A673 (cell line): ENCODE measurements at regions not wholly inside any gene's neighbourhood (a gene's known extent, or its start where the extent isn't known, plus 50 kb on each side); places are given as distances from the start of the nearest gene placed in this dataset.
"Not testable (repeated sequence)": the region's sequence is repeated elsewhere in the genome, so short reads cannot be mapped to it uniquely, and the experiment has no call there.

Experiments used
- BruUV-seq: library from RNA; stranded (reverse); fragments of 400-500 nt; replicated peaks from 2 replicates; lab custom pipeline; 2021; lab: Mats Ljungman, UMichigan
- CTCF ChIA-PET: fragments of 300-600 bp; sonication (Branson Sonifier 250); formaldehyde crosslinking; loops from one replicate; lab custom pipeline; 2022; ENCODE audit warnings: antibody characterized with exemption; lab: Charles Lee
- POLR2A ChIA-PET: fragments of 300-600 bp; sonication (Branson Sonifier 250); formaldehyde crosslinking; loops from one replicate; lab custom pipeline; 2022; ENCODE audit warnings: antibody characterized with exemption; ENCODE audit not compliant: low non-redundant PET; lab: Charles Lee
- DNase-seq: peaks from one replicate; pipeline ENCODE4 v3.0.0-alpha.2; 2015; ENCODE audit warnings: low spot score
- H3K27ac ChIP-seq: fragments of 200-600 bp; sonication (generic); 2 replicates; pipeline ENCODE4 v1.5.1; 2016; ENCODE audit warnings: mixed run types, low read depth, mild to moderate bottlenecking, mixed read lengths, antibody characterized with exemption, low read length; ENCODE audit not compliant: poor library complexity, severe bottlenecking
- H3K27me3 ChIP-seq: fragments of 200-600 bp; sonication (generic); replicated peaks from 2 replicates; pipeline ENCODE4 v1.6.1; 2017; ENCODE audit warnings: mixed run types, low read depth, mild to moderate bottlenecking, mixed read lengths, antibody characterized with exemption, low read length; ENCODE audit not compliant: insufficient read depth, poor library complexity
- H3K36me3 ChIP-seq: fragments of 200-600 bp; sonication (generic); 2 replicates; pipeline ENCODE4 v1.6.1; 2016; ENCODE audit warnings: mixed run types, mild to moderate bottlenecking, mixed read lengths, antibody characterized with exemption, low read length; ENCODE audit not compliant: insufficient read depth, poor library complexity, severe bottlenecking
- H3K4me1 ChIP-seq: fragments of 200-600 bp; sonication (generic); 2 replicates; pipeline ENCODE4 v1.6.1; 2017; ENCODE audit warnings: mixed run types, mild to moderate bottlenecking, mixed read lengths, antibody characterized with exemption, low read length; ENCODE audit not compliant: insufficient read depth, poor library complexity, severe bottlenecking
- H3K4me3 ChIP-seq: fragments of 200-600 bp; sonication (generic); 2 replicates; pipeline ENCODE4 v1.5.1; 2016; ENCODE audit warnings: low read depth, mixed run types, mild to moderate bottlenecking, mixed read lengths, low read length; ENCODE audit not compliant: poor library complexity, severe bottlenecking
- H3K9me3 ChIP-seq: fragments of 200-600 bp; sonication (generic); 2 replicates; pipeline ENCODE4 v1.6.1; 2016; ENCODE audit warnings: mixed run types, low read depth, mild to moderate bottlenecking, mixed read lengths, antibody characterized with exemption, low read length; ENCODE audit not compliant: poor library complexity, severe bottlenecking
- CTCF ChIP-seq: fragments of 300-800, 200-600 bp; sonication (generic); conservative IDR thresholded peaks from 2 replicates; pipeline ENCODE4 v1.5.1; 2017; ENCODE audit warnings: low read depth, mild to moderate bottlenecking, antibody characterized with exemption, low read length, moderate library complexity, mixed read lengths
- EZH2 ChIP-seq: fragments of 200-600 bp; sonication (generic); IDR thresholded peaks from 2 replicates; pipeline ENCODE4 v1.6.1; 2017; ENCODE audit warnings: borderline replicate concordance, low read depth, mild to moderate bottlenecking, mixed read lengths, antibody characterized with exemption, low read length; ENCODE audit not compliant: poor library complexity, severe bottlenecking
- intact Hi-C: fragments of 100-400 bp; cut with micrococcal nuclease; formaldehyde crosslinking; loops from one replicate; pipeline ENCODE4 v1.10.0; 2022; ENCODE audit not compliant: unreplicated experiment

GRCh38 chr3:78258798-78259197, 1218.9 kb downstream of the ROBO2 start:
- Histone ChIP-seq H3K9me3 (no peaks in the 10 kb centered on the region), H3K4me3 (no peak overlapping the region), H3K27ac (no peak overlapping the region), H3K36me3 (no peaks in the 10 kb centered on the region), H3K27me3 (no peaks in the 10 kb centered on the region), H3K4me1 (peaks cover 28% of the 10 kb centered on the region)
- POLR2A ChIA-PET: no interaction called here
- TF ChIP-seq EZH2 (no peak), CTCF (no peak)
- DNase-seq: no peak
- BruUV-seq: no TSS peak
- CTCF ChIA-PET: no interaction called here
- intact Hi-C loops: no loop called here

- Histone ChIP-seq H3K27ac (no peak overlapping the region), H3K27me3 (no peaks in the 10 kb centered on the region), H3K4me3 (no peak overlapping the region), H3K9me3 (no peaks in the 10 kb centered on the region), H3K36me3 (no peaks in the 10 kb centered on the region), H3K4me1 (peaks cover 23% of the 10 kb centered on the region)
- no peak for DNase-seq
- BruUV-seq: no TSS peak
- CTCF ChIA-PET: no interaction called here
- intact Hi-C loops: no loop called here
- TF ChIP-seq CTCF: no peak
- no peak for TF ChIP-seq EZH2
- POLR2A ChIA-PET: no interaction called here
These were observed 1220.5 kb downstream of the ROBO2 start for GRCh38 chr3:78260388-78260787.

- POLR2A ChIA-PET, H3K36me3 ChIP-seq, intact Hi-C loops, H3K4me3 ChIP-seq, H3K27me3 ChIP-seq, H3K4me1 ChIP-seq, BruUV-seq, H3K9me3 ChIP-seq, DNase-seq, CTCF ChIA-PET, H3K27ac ChIP-seq: not testable (repeated sequence)
These were observed 1226.7 kb downstream of the ROBO2 start for GRCh38 chr3:78266550-78266949.

- ChIA-PET CTCF (no interaction called here), POLR2A (no interaction called here)
- H3K4me3 ChIP-seq: no peak overlapping the region
- H3K27me3 ChIP-seq: no peaks in the 10 kb centered on the region
- BruUV-seq: no TSS peak
- intact Hi-C loops: no loop called here
- no peaks in the 10 kb centered on the region for H3K4me1 ChIP-seq
- no peak for DNase-seq
- TF ChIP-seq CTCF: no peak
- no peak for TF ChIP-seq EZH2
- no peaks in the 10 kb centered on the region for H3K9me3 ChIP-seq
- H3K36me3 ChIP-seq: no peaks in the 10 kb centered on the region
- no peak overlapping the region for H3K27ac ChIP-seq
These were observed 1227.3 kb downstream of the ROBO2 start for GRCh38 chr3:78267235-78267634.
